Fibroblast of villous mesenchyme (primary cell): ENCODE measurements at regions not wholly inside any gene's neighbourhood (a gene's known extent, or its start where the extent isn't known, plus 50 kb on each side); places are given as distances from the start of the nearest gene placed in this dataset.

Source experiments
- DNase-seq: peaks from one replicate; pipeline ENCODE4 v3.0.0-alpha.2; 2010; ENCODE audit warnings: low read depth
- H3K4me3 ChIP-seq: 2 replicates; pipeline ENCODE4 v1.5.1; 2011; ENCODE audit warnings: low read depth, mild to moderate bottlenecking, low read length
- CTCF ChIP-seq: IDR thresholded peaks from 2 replicates; pipeline ENCODE4 v1.5.1; 2012; ENCODE audit warnings: low read depth, mild to moderate bottlenecking, low read length; ENCODE audit not compliant: insufficient read depth

GRCh38 chr20:48247961-48248360 is 462.7 kb upstream of the SULF2 start:
- no peak overlapping the region for H3K4me3 ChIP-seq
- DNase-seq: no peak
- TF ChIP-seq CTCF: no peak

GRCh38 chr20:48246061-48246790 is 460.9 kb upstream of the SULF2 start:
- no peak for DNase-seq
- no peak overlapping the region for H3K4me3 ChIP-seq
- no peak for TF ChIP-seq CTCF

GRCh38 chr20:48242623-48243022 is 457.3 kb upstream of the SULF2 start:
- no peak overlapping the region for H3K4me3 ChIP-seq
- no peak for DNase-seq
- no peak for TF ChIP-seq CTCF

- no peak overlapping the region for H3K4me3 ChIP-seq
- DNase-seq: no peak
- TF ChIP-seq CTCF: no peak
Measured at GRCh38 chr20:48241482-48241881, 456.2 kb upstream of the SULF2 start.

GRCh38 chr20:48238781-48239180 is 453.5 kb upstream of the SULF2 start:
- peak; percentile 19 for DNase-seq
- no peak for TF ChIP-seq CTCF
- no peak overlapping the region for H3K4me3 ChIP-seq

- DNase-seq: peak; percentile 57
- no peak for TF ChIP-seq CTCF
- H3K4me3 ChIP-seq: no peak overlapping the region
Measured at GRCh38 chr20:48238326-48238725, 453.0 kb upstream of the SULF2 start.
